GM21529 (cell line): ENCODE measurements at regions not wholly inside any gene's neighbourhood (a gene's known extent, or its start where the extent isn't known, plus 50 kb on each side); places are given as distances from the start of the nearest gene placed in this dataset.

Experiments
- ATAC-seq: cut with Tn5 transposase; IDR thresholded peaks from one replicate; pipeline ENCODE4 v1.9.1; 2021; ENCODE audit not compliant: unreplicated experiment

- no peak for ATAC-seq
Observed at GRCh38 chr13:102993348-102993747, 72.9 kb downstream of the SLC10A2 start.

GRCh38 chr13:102984210-102984609 is 82.0 kb downstream of the SLC10A2 start:
- no peak for ATAC-seq

- no peak for ATAC-seq
Observed at GRCh38 chr13:102983496-102983895, 82.7 kb downstream of the SLC10A2 start.

- no peak for ATAC-seq
Observed at GRCh38 chr13:102980331-102980982, 85.8 kb downstream of the SLC10A2 start.

DNA sequence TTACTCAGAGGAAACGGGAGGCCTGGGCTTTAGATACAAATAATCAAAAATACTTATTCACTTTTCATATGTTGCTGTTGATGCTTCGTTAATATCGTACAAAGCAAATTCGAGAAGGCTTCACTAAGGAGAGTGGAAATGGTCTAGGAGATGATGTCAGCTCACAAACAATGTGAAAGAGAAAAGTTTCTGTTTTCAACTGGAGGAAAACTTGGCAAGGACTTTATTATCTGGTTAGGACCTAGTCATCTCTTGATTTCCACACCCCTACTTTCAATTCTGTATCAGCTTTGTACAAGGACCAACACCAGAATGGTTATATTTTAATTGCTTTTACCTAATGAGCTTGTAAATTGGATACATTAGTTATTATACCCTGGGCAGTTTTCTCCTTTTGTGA is 88.0 kb downstream of the SLC10A2 start:
- ATAC-seq = no peak

DNA sequence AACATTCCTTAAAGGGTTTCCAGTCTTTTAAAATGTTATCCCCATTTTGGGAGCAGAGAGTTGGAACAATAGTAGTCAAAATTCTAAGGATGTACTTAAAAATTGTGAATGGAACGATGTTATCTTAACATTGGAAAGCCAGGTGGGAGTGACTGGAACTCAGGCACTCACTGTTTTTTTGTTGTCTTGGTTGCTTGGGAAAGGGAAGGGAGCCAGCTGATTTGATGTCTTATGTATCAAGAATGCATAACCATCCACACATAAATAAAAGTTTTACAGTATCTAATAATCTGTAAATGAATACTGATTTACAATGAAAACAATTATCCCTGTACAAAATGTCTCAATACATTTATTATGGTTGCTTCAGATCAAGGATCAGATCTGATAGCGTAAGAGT is 88.7 kb downstream of the SLC10A2 start:
- no peak for ATAC-seq

GRCh38 chr13:102974317-102975087 is 91.7 kb downstream of the SLC10A2 start:
- no peak for ATAC-seq

GRCh38 chr13:102972191-102972590 is 94.0 kb downstream of the SLC10A2 start:
- ATAC-seq = no peak

DNA sequence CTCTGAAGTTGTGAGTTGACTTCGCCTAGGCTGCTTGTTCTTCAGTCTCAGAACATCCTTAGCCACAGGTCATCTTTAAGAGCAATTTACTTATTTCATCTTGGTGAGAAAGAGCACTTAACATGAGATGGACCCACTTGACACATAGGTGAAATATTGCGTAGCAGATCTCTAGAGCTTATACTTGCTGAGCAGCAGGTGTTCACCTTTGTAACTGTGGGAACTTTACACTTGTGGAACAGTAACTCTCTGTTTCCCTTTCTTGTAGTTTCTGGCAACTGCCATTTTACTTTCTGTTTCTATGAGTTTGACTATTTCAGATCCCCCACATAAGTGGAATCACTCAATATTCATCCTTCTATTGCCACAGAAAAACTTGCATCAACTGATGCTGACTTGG is 95.7 kb downstream of the SLC10A2 start:
- peak; percentile 95 for ATAC-seq

DNA sequence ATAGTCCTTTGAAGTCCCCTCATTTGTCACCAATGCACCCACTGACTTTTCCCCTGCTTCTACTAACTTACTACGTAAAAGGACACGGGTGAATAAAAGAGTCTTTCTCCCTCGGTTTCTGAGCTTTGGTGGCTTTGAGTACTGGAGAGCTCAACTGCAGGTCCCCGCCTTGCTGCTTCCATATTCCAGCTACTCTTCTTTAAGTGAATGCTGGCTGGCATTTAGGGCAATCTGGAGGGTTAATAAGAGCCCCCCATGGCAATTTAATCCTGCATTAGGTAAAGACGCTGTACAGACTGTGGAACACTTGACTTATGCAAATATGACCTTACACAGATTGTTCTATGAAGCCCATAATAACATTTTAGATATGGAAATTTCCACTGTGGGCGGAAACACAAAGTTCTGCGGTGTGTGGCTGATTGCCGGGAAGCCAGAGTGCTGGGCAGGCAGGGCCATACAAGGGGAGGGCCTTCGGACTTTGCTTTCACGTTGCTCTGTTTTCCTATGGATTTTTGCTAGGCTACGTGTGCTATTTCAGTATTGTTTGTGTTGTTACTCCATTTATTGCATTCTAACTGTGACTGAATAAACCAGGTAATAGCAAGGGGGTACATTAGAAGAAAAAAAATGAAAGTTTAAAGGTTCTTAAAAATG is 97.5 kb downstream of the SLC10A2 start:
- ATAC-seq = peak; percentile 56

GRCh38 chr13:102965802-102966201 is 100.4 kb downstream of the SLC10A2 start:
- ATAC-seq = no peak

GRCh38 chr13:102962430-102962829 is 103.8 kb downstream of the SLC10A2 start:
- ATAC-seq = no peak

DNA sequence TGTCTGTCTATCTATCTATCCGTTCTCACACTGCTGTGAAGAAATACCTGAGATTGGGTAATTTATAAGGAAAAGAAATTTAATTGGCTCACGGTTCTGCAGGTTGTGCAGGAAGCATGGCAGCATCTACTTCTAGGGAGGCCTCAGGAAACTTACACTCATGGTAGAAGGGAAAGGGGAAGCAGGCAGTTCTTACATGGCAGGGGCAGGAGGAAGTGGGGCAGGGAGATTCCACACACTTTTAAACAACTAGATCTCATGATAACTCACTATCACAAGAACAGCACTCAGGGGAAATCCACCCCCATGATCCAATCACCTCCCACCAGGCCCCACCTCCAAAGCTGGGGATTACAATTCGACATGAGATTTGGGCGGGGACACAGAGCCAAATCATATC is 105.3 kb downstream of the SLC10A2 start:
- no peak for ATAC-seq

DNA sequence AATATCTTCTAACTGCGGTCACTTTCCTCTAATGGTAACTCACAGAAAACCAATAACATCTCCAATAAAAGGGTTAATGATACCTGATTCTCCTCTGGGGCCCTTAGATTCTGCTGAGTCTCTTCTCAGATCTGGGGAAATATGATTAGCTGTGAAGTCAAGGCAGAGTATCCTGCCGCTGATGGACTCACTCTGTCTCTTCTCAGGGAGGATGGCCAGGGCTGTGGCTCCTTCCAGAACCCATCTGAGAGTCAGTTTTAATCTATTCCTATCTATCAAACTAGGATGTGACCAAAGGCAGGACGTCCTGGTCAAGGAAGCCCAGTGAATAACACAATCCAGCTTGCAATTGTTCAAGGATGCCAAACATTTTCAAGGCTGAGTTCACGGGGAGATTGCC is 109.8 kb downstream of the SLC10A2 start:
- ATAC-seq = no peak

DNA sequence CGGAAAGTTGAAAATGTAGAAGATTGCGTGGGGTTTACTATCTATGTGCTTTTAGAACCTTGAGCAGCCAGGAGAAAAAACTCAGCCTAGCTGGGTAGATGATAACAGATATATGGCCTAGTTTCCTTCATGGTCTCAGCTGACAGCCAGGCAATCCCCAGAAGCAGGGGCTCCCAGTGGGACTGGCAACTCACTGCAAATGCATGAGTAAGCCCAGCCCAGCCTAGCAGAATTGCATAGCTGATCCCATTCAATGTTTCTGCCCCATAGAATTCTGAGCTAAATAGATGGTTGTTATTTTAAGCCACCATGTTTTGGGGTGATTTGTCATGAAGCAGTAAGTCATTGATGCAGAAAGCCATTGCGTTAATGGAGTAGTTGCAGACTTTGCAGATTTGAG is 108.5 kb downstream of the ERCC5 start:
- ATAC-seq = no peak

DNA sequence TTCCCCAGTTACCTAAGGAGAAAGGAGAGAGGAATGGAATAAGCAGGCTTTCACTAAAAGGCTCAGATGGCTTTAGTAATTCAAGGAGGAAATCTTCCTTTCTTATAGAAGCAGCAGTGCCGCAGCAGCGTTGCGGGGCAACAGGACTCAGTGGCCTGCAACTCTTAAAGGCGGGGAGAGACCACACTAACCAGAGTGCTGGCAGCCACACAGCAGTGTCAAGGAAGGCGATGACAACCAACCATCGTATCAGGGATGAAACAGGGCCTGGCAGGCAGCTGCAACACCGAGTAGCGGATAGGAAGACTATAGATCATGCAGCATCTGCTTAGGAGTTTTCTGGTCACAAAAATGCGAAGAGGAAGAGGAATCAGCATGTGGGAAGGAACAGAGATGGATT is 106.0 kb downstream of the ERCC5 start:
- ATAC-seq = no peak

DNA sequence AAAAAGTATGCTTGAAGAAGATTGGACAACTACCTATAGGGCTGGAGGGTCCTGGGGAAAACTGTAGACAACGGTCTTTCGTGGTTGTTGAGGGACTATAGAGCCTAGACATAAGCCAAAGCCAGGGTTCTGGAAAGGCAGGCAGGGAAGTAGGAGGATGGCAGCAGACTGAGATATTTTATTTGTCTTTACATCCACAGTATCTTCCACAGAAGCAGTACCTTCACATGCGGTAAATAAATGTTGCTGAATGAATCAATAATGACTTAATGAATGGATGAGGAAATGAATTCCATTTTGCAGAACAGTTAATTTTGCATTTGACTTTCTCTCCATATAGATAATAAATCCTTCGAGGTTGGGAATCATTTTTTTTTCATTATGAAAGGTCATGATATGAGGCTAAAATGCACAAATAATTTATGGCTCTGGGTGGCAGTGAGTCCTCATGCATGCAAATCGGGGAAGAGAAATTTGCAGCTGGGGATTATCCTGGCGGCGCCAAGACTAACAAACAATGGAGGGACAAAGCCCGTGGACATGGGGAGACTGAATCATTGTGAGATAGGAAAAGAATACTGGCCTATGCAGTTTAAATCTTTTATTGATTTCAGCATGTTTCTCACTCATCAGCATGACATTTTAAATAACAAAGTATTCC is 102.0 kb downstream of the ERCC5 start:
- no peak for ATAC-seq

DNA sequence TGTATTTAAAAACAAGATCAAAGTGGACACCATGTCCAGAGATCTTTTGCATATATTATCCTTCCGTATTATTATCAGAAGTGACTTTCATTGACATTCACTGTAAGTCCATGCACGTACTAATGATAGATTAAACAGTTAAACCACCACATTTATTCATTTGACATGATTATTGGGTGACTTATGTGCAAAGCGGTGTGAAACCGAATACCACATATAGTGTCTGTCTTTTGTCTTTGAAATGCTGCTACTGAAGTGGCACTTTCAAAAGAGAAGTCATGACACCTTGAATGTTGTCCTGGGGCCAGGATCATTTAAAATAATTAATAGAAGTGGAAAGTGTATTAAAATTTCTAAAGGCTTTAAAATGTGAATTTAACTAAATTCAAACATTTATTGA is 100.1 kb downstream of the ERCC5 start:
- no peak for ATAC-seq

DNA sequence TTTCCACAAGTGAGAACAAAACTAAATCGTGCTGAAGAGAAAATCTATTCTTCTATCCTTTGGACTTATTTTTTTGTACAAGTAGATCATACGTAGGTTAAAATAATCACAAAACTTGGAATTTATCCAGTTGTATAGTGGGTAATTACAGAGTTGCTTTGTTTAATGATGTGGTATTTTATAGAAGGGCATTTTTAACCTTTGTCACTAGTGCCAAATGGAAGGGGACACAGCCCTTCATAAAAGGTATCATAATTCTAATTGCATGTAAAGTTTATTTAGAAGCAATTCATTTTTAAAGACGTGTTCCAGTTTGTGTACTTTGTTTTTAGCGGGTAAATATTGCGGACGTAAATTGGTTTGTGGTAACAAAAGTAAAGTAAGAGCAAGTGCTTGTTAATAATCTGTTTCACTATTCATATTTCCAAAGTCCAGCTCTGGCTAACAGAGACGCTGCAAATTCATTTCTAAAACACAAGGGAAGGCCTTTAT is 99.5 kb downstream of the ERCC5 start:
- no peak for ATAC-seq

DNA sequence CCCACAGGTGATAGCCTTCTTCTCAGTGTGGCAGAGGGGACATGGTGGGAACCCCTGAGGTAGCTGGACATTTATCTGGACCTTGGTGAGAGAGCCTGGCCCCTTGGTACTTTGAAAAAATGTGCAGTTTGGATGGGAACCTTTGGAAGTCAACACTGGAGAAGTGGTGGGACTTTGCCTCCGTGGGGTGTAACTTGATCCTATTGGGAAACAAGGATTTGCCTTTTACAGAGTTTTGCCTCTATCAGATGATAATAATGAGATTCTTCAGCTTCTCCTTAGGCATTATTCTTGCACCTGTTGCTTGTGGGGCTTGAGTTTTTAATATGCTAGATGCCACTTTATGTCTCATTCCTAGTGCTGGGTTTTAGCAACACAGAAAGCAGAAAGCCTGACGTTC is 99.0 kb downstream of the ERCC5 start:
- no peak for ATAC-seq

GRCh38 chr13:102940770-102941169 is 94.9 kb downstream of the ERCC5 start:
- no peak for ATAC-seq

DNA sequence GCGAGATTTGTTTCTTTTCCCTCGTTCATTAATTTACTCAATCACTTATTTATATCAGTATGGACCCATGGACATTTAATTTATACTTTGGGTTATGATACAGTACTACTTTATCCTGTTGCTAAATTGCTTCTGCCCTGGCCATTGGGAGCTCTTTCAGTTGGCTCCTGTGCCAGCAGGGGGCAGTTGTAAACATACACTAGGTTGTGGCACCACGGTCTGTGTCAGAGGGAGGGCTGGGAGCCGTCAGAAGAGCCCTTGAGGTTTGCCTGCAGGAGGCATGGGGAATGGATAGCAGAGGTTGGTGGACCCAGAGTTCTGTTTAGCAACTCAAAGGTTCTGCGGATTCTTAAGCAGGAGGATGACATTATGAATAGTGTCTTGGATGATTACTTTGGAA is 94.3 kb downstream of the ERCC5 start:
- no peak for ATAC-seq
